IMR-90 (cell line): ENCODE measurements at regions not wholly inside any gene's neighbourhood (a gene's known extent, or its start where the extent isn't known, plus 50 kb on each side); places are given as distances from the start of the nearest gene placed in this dataset.

Source experiments
- ATAC-seq: fragments of 200-7000 bp; cut with Tn5 transposase; 2 replicates; pipeline ENCODE4 v1.9.1; 2020; ENCODE audit warnings: low read depth, mild to moderate bottlenecking, moderate library complexity
- BruUV-seq: library from RNA; stranded (reverse); fragments of 400-500 nt; replicated peaks from 2 replicates; lab custom pipeline; 2021; lab: Mats Ljungman, UMichigan
- CTCF ChIA-PET: fragments of 300-600 bp; formaldehyde crosslinking; extraction: SDS; loops from one replicate; lab custom pipeline; 2021; ENCODE audit warnings: antibody characterized with exemption; lab: Yijun Ruan, JAX
- POLR2A ChIA-PET: fragments of 300-600 bp; sonication (Branson Sonifier 250); formaldehyde crosslinking; loops from one replicate; lab custom pipeline; 2022; ENCODE audit warnings: antibody characterized with exemption; ENCODE audit not compliant: unreplicated experiment; lab: Charles Lee
- DNase-seq: peaks from one replicate; pipeline ENCODE4 v3.0.0; 2013
- H2AFZ ChIP-seq: replicated peaks from 2 replicates; pipeline ENCODE3; 2013; ENCODE audit warnings: low read length, mild to moderate bottlenecking; ENCODE audit not compliant: poor library complexity
- H2AK5ac ChIP-seq: 2 replicates; pipeline ENCODE4 v1.6.1; 2013; ENCODE audit warnings: low read depth, low read length, inconsistent platforms
- H2AK9ac ChIP-seq: replicated peaks from 2 replicates; pipeline ENCODE3; 2013; ENCODE audit warnings: mild to moderate bottlenecking, low read depth, low read length, moderate library complexity; ENCODE audit not compliant: poor library complexity
- H2BK120ac ChIP-seq: 2 replicates; pipeline ENCODE4 v1.6.1; 2013; ENCODE audit warnings: low read depth, low read length, inconsistent platforms
- H2BK15ac ChIP-seq: 3 replicates; pipeline ENCODE4 v1.6.1; 2013; ENCODE audit warnings: low read depth, low read length, inconsistent platforms
- H2BK20ac ChIP-seq: 2 replicates; pipeline ENCODE4 v1.6.1; 2013; ENCODE audit warnings: low read depth, mild to moderate bottlenecking, inconsistent platforms, low read length, moderate library complexity
- H2BK5ac ChIP-seq: 2 replicates; pipeline ENCODE4 v1.6.1; 2013; ENCODE audit warnings: mild to moderate bottlenecking, low read depth, low read length, inconsistent platforms; ENCODE audit not compliant: poor library complexity, severe bottlenecking
- H3K14ac ChIP-seq: replicated peaks from 2 replicates; pipeline ENCODE4 v1.6.1; 2013; ENCODE audit warnings: low read depth, low read length, inconsistent platforms
- H3K18ac ChIP-seq: 2 replicates; pipeline ENCODE4 v1.6.1; 2013; ENCODE audit warnings: low read depth, low read length, control low read depth
- H3K23ac ChIP-seq: 2 replicates; pipeline ENCODE4 v1.6.1; 2013; ENCODE audit warnings: low read depth, low read length, inconsistent platforms
- H3K27ac ChIP-seq: 2 replicates; pipeline ENCODE4 v1.5.1; 2013; ENCODE audit warnings: mild to moderate bottlenecking, control low read depth, low read length; ENCODE audit not compliant: insufficient read depth
- H3K27me3 ChIP-seq: 2 replicates; pipeline ENCODE4 v1.6.1; 2013; ENCODE audit warnings: low read length; ENCODE audit not compliant: control insufficient read depth, insufficient read depth
- H3K36me3 ChIP-seq: 2 replicates; pipeline ENCODE4 v1.6.1; 2013; ENCODE audit warnings: low read length, mixed read lengths; ENCODE audit not compliant: control insufficient read depth, insufficient read depth
- H3K4ac ChIP-seq: 2 replicates; pipeline ENCODE4 v1.6.1; 2013; ENCODE audit warnings: low read depth, low read length, inconsistent platforms
- H3K4me1 ChIP-seq: 2 replicates; pipeline ENCODE4 v1.6.1; 2013; ENCODE audit warnings: low read length, mixed read lengths; ENCODE audit not compliant: control insufficient read depth, insufficient read depth
- H3K4me2 ChIP-seq: 2 replicates; pipeline ENCODE4 v1.6.1; 2013; ENCODE audit warnings: low read depth, mild to moderate bottlenecking, control low read depth, low read length, moderate library complexity
- H3K4me3 ChIP-seq: 2 replicates; pipeline ENCODE4 v1.5.1; 2013; ENCODE audit warnings: low read depth, mild to moderate bottlenecking, control low read depth, low read length, moderate library complexity; ENCODE audit not compliant: insufficient read depth
- H3K56ac ChIP-seq: 2 replicates; pipeline ENCODE4 v1.6.1; 2013; ENCODE audit warnings: low read length, inconsistent platforms; ENCODE audit not compliant: insufficient read depth; ENCODE audit errors: extremely low read depth
- H3K79me1 ChIP-seq, 2 experiments: 2 replicates each; pipeline ENCODE4 v1.6.1; 2013; ENCODE audit warnings: low read length in 2 of 2, inconsistent platforms in 1 of 2, low read depth in 1 of 2
- H3K9ac ChIP-seq: 2 replicates; pipeline ENCODE4 v1.6.1; 2013; ENCODE audit warnings: low read depth, low read length, control low read depth
- H3K9me1 ChIP-seq: 2 replicates; pipeline ENCODE4 v1.6.1; 2013; ENCODE audit warnings: low read length, inconsistent platforms; ENCODE audit not compliant: insufficient read depth
- H3K9me3 ChIP-seq: 2 replicates; pipeline ENCODE4 v1.6.1; 2013; ENCODE audit warnings: low read length; ENCODE audit not compliant: control insufficient read depth, insufficient read depth
- H4K20me1 ChIP-seq: 2 replicates; pipeline ENCODE4 v1.6.1; 2013; ENCODE audit warnings: low read length, inconsistent platforms; ENCODE audit not compliant: insufficient read depth
- H4K5ac ChIP-seq: 2 replicates; pipeline ENCODE4 v1.6.1; 2013; ENCODE audit warnings: mild to moderate bottlenecking, low read depth, low read length, control low read depth
- H4K8ac ChIP-seq, 2 experiments: 2 replicates each; pipeline ENCODE4 v1.6.1; 2013; ENCODE audit warnings: low read depth in 2 of 2, low read length in 2 of 2, control low read depth in 1 of 2, inconsistent platforms in 1 of 2
- H4K91ac ChIP-seq: 2 replicates; pipeline ENCODE4 v1.6.1; 2013; ENCODE audit warnings: low read depth, low read length, inconsistent platforms; ENCODE audit not compliant: insufficient read depth
- BHLHE40 ChIP-seq: fragments of 150-350 bp; IDR thresholded peaks from 2 replicates; pipeline ENCODE4 v1.6.1; 2016; ENCODE audit warnings: mild to moderate bottlenecking, low read depth, low read length
- CEBPB ChIP-seq: IDR thresholded peaks from 2 replicates; pipeline ENCODE4 v1.6.1; 2012; ENCODE audit warnings: low read depth, low read length, improper control_type of control experiment
- CHD1 ChIP-seq: IDR thresholded peaks from 2 replicates; pipeline ENCODE4 v1.6.1; 2012; ENCODE audit warnings: low read depth, low read length, improper control_type of control experiment
- FOS ChIP-seq: fragments of 150-350 bp; IDR thresholded peaks from 2 replicates; pipeline ENCODE4 v1.6.1; 2016; ENCODE audit warnings: low read depth, low read length
- MAFK ChIP-seq: IDR thresholded peaks from 2 replicates; pipeline ENCODE4 v1.6.1; 2012; ENCODE audit warnings: low read depth, low read length, improper control_type of control experiment
- MAZ ChIP-seq: IDR thresholded peaks from 2 replicates; pipeline ENCODE4 v1.6.1; 2012; ENCODE audit warnings: low read depth, mild to moderate bottlenecking, low read length, improper control_type of control experiment, moderate library complexity, borderline replicate concordance
- MXI1 ChIP-seq: IDR thresholded peaks from 2 replicates; pipeline ENCODE4 v1.6.1; 2012; ENCODE audit warnings: low read depth, mild to moderate bottlenecking, low read length, moderate library complexity, borderline replicate concordance
- NFE2L2 ChIP-seq: fragments of 150-350 bp; IDR thresholded peaks from 2 replicates; pipeline ENCODE4 v1.6.1; 2016; ENCODE audit warnings: low read depth, mild to moderate bottlenecking, low read length
- POLR2A ChIP-seq: IDR thresholded peaks from 2 replicates; pipeline ENCODE4 v1.6.1; 2012; ENCODE audit warnings: mild to moderate bottlenecking, low read depth, low read length
- RAD21 ChIP-seq: IDR thresholded peaks from 2 replicates; pipeline ENCODE4 v1.6.1; 2012; ENCODE audit warnings: low read length, improper control_type of control experiment
- RCOR1 ChIP-seq: IDR thresholded peaks from 2 replicates; pipeline ENCODE4 v1.6.1; 2012; ENCODE audit warnings: mild to moderate bottlenecking, low read length, improper control_type of control experiment; ENCODE audit not compliant: insufficient replicate concordance
- RFX5 ChIP-seq: IDR thresholded peaks from 2 replicates; pipeline ENCODE4 v1.8.0; 2012; ENCODE audit warnings: low read depth, mild to moderate bottlenecking, low read length, moderate library complexity
- SMC3 ChIP-seq: fragments of 150-350 bp; IDR thresholded peaks from 2 replicates; pipeline ENCODE4 v1.6.1; 2016; ENCODE audit warnings: low read depth, mild to moderate bottlenecking, antibody characterized with exemption, low read length, moderate library complexity
- WGBS, 2 experiments: methylation state at CpG; one replicate each; pipeline versions ENCODE4 v1.1.5 to v1.1.7; 2013; ENCODE audit warnings: missing lambda C conversion rate in 2 of 2; ENCODE audit not compliant: insufficient read length in 1 of 2; ENCODE audit errors: extremely low coverage in 2 of 2; 5-methylcytosine and 5-hydroxymethylcytosine counted together
- dilution Hi-C: fragments of 300-500 bp; cut with HindIII; formaldehyde crosslinking; loops from one replicate; pipeline ENCODE4 v1.14.3; 2018; ENCODE audit warnings: low sequenced_read_pairs; ENCODE audit not compliant: unreplicated experiment
- in situ Hi-C: fragments of 300-500 bp; cut with MboI; formaldehyde crosslinking; loops from 3 replicates; pipeline ENCODE4 v1.14.3; 2019; ENCODE audit warnings: low sequenced_read_pairs, inconsistent platforms, mixed read lengths
- intact Hi-C: fragments of 100-400 bp; cut with micrococcal nuclease; formaldehyde crosslinking; loops from 2 replicates; pipeline ENCODE4 v1.10.0; 2022
- TF ChIP-seq, protein P1 (sequence below): fragments of 150-350 bp; IDR thresholded peaks from 2 replicates; pipeline ENCODE4 v1.6.1; 2017; ENCODE audit warnings: mild to moderate bottlenecking, antibody characterized with exemption, low read length, low read depth
- TF ChIP-seq, protein P2 (sequence below): conservative IDR thresholded peaks from 2 replicates; pipeline ENCODE4 v1.5.1; 2012; ENCODE audit warnings: mild to moderate bottlenecking, low read depth, low read length, improper control_type of control experiment
- TF ChIP-seq, protein P3 (sequence below): fragments of 150-350 bp; IDR thresholded peaks from 2 replicates; pipeline ENCODE4 v1.6.1; 2016; ENCODE audit warnings: low read depth, mild to moderate bottlenecking, low read length, moderate library complexity, borderline replicate concordance

DNA sequence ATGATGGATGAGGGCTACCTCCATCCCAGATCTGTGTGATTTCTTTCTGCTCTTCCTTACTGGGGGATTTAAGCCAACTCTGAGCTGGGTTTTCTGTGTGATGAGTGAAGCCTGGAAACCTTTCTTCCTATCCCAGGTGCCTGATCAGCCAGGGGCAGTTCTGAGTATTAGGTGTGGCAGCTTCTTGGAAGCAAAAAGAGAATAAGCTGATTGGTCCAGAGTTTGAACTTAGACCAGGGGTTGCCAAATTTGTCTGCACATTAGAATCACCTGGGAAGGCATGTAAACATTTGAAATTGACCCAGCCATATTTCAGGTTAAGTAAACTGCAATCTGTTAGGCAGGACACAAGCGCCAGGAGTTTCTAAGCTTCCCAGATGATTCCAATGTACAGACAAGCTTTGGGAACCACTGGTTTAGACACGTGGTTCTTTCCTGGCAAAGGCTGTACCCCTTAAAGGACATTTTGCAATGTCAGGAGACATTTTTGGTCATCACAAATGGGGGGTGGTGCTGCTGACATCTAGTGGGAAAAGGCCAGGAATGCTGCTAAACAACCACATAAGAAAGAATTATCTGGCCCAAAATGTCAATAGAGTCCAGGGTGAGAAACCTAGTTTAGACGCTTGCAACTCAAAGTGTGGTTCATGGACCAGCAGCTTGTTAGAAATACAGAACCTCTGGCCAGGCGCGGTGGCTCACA, 160.5 kb upstream of the GHITM start:
- in situ Hi-C loops = no loop called here
- Histone ChIP-seq H3K4me2 (no peak overlapping the region), H2AK5ac (no peak overlapping the region), H2BK20ac (no peak overlapping the region), H3K27ac (no peak overlapping the region), H3K9ac (no peak overlapping the region), H3K4ac (no peak overlapping the region), H3K36me3 (no peaks in the 10 kb centered on the region), H3K27me3 (no peaks in the 10 kb centered on the region), H3K79me1 (no peaks in the 10 kb centered on the region), H2BK15ac (no peak overlapping the region), H3K14ac (no peak overlapping the region), H4K20me1 (no peaks in the 10 kb centered on the region), H3K56ac (no peak overlapping the region), H4K5ac (no peak overlapping the region), H3K4me3 (no peak overlapping the region), H2AK9ac (no peak overlapping the region), H4K8ac (no peak overlapping the region), H3K23ac (no peak overlapping the region), H3K9me3 (no peaks in the 10 kb centered on the region; the same call in 1 of the 2 replicates), H2AFZ (no peak overlapping the region), H3K4me1 (no peaks in the 10 kb centered on the region), H3K18ac (no peak overlapping the region), H3K9me1 (no peaks in the 10 kb centered on the region), H2BK5ac (no peak overlapping the region), H2BK120ac (no peak overlapping the region), H4K91ac (no peak overlapping the region)
- ATAC-seq (no peak), DNase-seq (no peak)
- CTCF ChIA-PET = interaction anchor here (1.0 kb wide), 1 partner anchor 16 kb away, joined by 3 read pairs; no protein-coding TSS in a partner anchor
- dilution Hi-C loops = no loop called here
- no TSS peak for BruUV-seq
- TF ChIP-seq MAZ = no peak
- no peak for TF ChIP-seq MXI1
- TF ChIP-seq, protein P1, sequence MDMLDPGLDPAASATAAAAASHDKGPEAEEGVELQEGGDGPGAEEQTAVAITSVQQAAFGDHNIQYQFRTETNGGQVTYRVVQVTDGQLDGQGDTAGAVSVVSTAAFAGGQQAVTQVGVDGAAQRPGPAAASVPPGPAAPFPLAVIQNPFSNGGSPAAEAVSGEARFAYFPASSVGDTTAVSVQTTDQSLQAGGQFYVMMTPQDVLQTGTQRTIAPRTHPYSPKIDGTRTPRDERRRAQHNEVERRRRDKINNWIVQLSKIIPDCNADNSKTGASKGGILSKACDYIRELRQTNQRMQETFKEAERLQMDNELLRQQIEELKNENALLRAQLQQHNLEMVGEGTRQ = no peak
- TF ChIP-seq BHLHE40 = no peak
- TF ChIP-seq, protein P2, sequence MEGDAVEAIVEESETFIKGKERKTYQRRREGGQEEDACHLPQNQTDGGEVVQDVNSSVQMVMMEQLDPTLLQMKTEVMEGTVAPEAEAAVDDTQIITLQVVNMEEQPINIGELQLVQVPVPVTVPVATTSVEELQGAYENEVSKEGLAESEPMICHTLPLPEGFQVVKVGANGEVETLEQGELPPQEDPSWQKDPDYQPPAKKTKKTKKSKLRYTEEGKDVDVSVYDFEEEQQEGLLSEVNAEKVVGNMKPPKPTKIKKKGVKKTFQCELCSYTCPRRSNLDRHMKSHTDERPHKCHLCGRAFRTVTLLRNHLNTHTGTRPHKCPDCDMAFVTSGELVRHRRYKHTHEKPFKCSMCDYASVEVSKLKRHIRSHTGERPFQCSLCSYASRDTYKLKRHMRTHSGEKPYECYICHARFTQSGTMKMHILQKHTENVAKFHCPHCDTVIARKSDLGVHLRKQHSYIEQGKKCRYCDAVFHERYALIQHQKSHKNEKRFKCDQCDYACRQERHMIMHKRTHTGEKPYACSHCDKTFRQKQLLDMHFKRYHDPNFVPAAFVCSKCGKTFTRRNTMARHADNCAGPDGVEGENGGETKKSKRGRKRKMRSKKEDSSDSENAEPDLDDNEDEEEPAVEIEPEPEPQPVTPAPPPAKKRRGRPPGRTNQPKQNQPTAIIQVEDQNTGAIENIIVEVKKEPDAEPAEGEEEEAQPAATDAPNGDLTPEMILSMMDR = no peak
- no peak for TF ChIP-seq FOS
- TF ChIP-seq CHD1 = no peak
- no peak for TF ChIP-seq RFX5
- no peak for TF ChIP-seq MAFK
- TF ChIP-seq RAD21 = no peak
- TF ChIP-seq CEBPB = no peak
- TF ChIP-seq SMC3 = no peak
- no peak for TF ChIP-seq POLR2A
- no peak for TF ChIP-seq NFE2L2
- TF ChIP-seq, protein P3, sequence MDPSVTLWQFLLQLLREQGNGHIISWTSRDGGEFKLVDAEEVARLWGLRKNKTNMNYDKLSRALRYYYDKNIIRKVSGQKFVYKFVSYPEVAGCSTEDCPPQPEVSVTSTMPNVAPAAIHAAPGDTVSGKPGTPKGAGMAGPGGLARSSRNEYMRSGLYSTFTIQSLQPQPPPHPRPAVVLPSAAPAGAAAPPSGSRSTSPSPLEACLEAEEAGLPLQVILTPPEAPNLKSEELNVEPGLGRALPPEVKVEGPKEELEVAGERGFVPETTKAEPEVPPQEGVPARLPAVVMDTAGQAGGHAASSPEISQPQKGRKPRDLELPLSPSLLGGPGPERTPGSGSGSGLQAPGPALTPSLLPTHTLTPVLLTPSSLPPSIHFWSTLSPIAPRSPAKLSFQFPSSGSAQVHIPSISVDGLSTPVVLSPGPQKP = no peak
- TF ChIP-seq RCOR1 = no peak
- intact Hi-C loops = no loop called here
- POLR2A ChIA-PET = no interaction called here
- WGBS, 2 experiments = 55% methylated on average over 4 of the region's 5 CpGs; no CpG with 5 or more reads in 1 of the 2 experiments
